OCI-LY3 (cell line): ENCODE measurements at regions not wholly inside any gene's neighbourhood (a gene's known extent, or its start where the extent isn't known, plus 50 kb on each side); places are given as distances from the start of the nearest gene placed in this dataset.

Experiments used
- H2AFZ ChIP-seq: fragments of 200-600, 300-600 bp; shearing (Covaris generic); 2 replicates; pipeline ENCODE4 v1.6.0; 2014; ENCODE audit warnings: antibody characterized with exemption, low read depth, low read length
- H3K27ac ChIP-seq: fragments of 200-600, 300-600 bp; sonication (generic); 2 replicates; pipeline ENCODE4 v1.5.1; 2014; ENCODE audit warnings: mild to moderate bottlenecking, low read length, moderate library complexity, mixed read lengths
- H3K27me3 ChIP-seq: fragments of 200-600, 300-600 bp; sonication (generic); 2 replicates; pipeline ENCODE4 v1.6.1; 2014; ENCODE audit warnings: low read depth, low read length, mixed read lengths
- H3K36me3 ChIP-seq: fragments of 200-600, 300-600 bp; sonication (generic); replicated peaks from 2 replicates; pipeline ENCODE3; 2014; ENCODE audit warnings: low read depth, low read length, mixed read lengths
- H3K4me1 ChIP-seq: fragments of 300-600, 200-600 bp; sonication (generic); 2 replicates; pipeline ENCODE4 v1.6.1; 2014; ENCODE audit warnings: low read length, mixed read lengths
- H3K4me2 ChIP-seq: fragments of 200-600, 300-600 bp; sonication (generic); 2 replicates; pipeline ENCODE4 v1.6.1; 2014; ENCODE audit warnings: low read length, mixed read lengths
- H3K4me3 ChIP-seq: fragments of 300-600, 200-600 bp; sonication (generic); 2 replicates; pipeline ENCODE4 v1.5.1; 2014; ENCODE audit warnings: antibody characterized with exemption, mild to moderate bottlenecking, low read length, moderate library complexity
- H3K79me2 ChIP-seq: fragments of 300-600, 200-600 bp; shearing (Covaris generic); 2 replicates; pipeline ENCODE4 v1.6.1; 2014; ENCODE audit warnings: mild to moderate bottlenecking, low read length, mixed read lengths
- H3K9ac ChIP-seq: fragments of 300-600, 200-600 bp; shearing (Covaris generic); 2 replicates; pipeline ENCODE4 v1.6.0; 2014; ENCODE audit warnings: mild to moderate bottlenecking, low read length, moderate library complexity
- H3K9me3 ChIP-seq: fragments of 200-600, 300-600 bp; shearing (Covaris generic); 2 replicates; pipeline ENCODE4 v1.6.1; 2014; ENCODE audit warnings: low read length, mixed read lengths; ENCODE audit not compliant: insufficient read depth
- H4K20me1 ChIP-seq: fragments of 200-600, 300-600 bp; sonication (generic); 2 replicates; pipeline ENCODE4 v1.6.1; 2016; ENCODE audit warnings: low read length, mixed read lengths; ENCODE audit not compliant: insufficient read depth
- EZH2phosphoT487 ChIP-seq: fragments of 200-600 bp; shearing (Covaris generic); IDR thresholded peaks from 2 replicates; pipeline ENCODE4 v1.6.1; 2018; ENCODE audit warnings: antibody characterized with exemption, mixed run types, low read depth
- TF ChIP-seq, protein P1 (sequence below): fragments of 200-600, 300-600 bp; sonication (generic); IDR thresholded peaks from 2 replicates; pipeline ENCODE4 v1.5.1; 2014; ENCODE audit warnings: antibody characterized with exemption, low read length, low read depth

DNA sequence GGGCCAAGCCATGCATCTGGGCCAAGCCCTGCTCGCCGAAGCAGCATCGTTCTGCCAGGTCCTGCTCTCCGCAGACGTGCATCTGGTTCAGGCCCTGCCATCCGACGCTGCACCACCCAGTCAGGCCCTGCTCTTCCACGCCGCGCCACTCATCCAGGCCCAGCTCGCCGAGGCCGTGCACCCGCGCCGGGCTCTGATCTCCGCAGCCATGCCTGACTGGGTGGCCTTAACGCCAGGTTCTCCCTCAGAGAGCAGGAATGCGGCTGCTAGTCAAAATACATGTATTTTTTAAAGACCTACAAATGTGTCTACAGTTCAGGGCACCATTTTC lies 891.1 kb upstream of the CTNND2 start:
- Histone ChIP-seq H3K9me3 (no peaks in the 10 kb centered on the region), H3K27ac (no peak overlapping the region), H3K9ac (no peak overlapping the region), H2AFZ (no peak overlapping the region), H3K27me3 (no peaks in the 10 kb centered on the region), H4K20me1 (no peaks in the 10 kb centered on the region), H3K4me3 (no peak overlapping the region), H3K79me2 (no peaks in the 10 kb centered on the region), H3K4me1 (peaks cover 6% of the 10 kb centered on the region; the same call in 1 of the 2 replicates), H3K4me2 (no peak overlapping the region), H3K36me3 (no peaks in the 10 kb centered on the region)
- no peak for TF ChIP-seq EZH2phosphoT487
- TF ChIP-seq, protein P1, sequence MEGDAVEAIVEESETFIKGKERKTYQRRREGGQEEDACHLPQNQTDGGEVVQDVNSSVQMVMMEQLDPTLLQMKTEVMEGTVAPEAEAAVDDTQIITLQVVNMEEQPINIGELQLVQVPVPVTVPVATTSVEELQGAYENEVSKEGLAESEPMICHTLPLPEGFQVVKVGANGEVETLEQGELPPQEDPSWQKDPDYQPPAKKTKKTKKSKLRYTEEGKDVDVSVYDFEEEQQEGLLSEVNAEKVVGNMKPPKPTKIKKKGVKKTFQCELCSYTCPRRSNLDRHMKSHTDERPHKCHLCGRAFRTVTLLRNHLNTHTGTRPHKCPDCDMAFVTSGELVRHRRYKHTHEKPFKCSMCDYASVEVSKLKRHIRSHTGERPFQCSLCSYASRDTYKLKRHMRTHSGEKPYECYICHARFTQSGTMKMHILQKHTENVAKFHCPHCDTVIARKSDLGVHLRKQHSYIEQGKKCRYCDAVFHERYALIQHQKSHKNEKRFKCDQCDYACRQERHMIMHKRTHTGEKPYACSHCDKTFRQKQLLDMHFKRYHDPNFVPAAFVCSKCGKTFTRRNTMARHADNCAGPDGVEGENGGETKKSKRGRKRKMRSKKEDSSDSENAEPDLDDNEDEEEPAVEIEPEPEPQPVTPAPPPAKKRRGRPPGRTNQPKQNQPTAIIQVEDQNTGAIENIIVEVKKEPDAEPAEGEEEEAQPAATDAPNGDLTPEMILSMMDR, result no peak

DNA sequence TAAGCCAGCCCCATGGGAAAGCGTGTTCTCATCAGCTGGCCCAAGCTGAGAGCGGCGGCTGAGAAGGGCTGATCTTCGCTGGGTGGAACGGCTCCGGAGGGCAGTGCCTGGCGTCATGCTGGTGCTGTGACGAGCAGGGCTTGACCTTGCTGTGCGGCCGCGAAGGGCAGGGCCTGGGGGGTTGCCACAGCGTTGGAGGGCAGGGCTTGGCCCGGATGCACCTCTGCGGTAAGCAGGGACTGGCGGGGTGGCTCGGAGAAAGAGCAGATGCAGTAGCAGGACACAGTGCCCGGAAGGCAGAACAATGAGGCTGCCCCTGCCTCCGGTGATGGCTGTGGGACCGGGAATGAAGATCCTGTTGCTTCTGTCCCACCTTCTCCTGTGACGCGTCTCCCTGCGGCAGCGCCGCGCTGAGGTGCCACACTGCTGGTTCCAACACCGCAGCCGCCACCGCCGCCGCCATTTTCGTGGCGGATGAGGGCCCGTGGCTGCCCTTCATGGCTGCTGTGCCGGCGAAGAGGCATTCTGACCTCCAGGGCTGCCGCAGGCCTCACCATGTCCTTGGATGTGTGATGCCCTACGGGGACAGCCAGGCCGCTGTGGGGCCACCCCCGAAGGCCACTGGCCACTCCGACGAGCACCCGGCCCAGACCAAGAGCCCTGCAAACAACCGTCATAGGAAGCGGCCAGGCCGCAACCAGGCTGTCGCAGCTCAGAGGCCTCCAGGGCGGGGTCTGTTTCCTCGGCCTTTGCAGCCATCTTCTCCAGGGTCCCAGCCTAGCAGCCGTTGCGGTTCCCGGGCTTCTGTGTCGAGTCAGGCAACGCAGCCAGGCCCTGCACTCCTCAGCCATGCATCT lies 890.5 kb upstream of the CTNND2 start:
- H3K4me2 ChIP-seq, result no peak overlapping the region
- H3K79me2 ChIP-seq, result no peaks in the 10 kb centered on the region
- no peaks in the 10 kb centered on the region for H3K9me3 ChIP-seq
- no peak overlapping the region for H3K9ac ChIP-seq
- H3K36me3 ChIP-seq, result no peaks in the 10 kb centered on the region
- peaks cover 6% of the 10 kb centered on the region; the same call in 1 of the 2 replicates for H3K4me1 ChIP-seq
- H4K20me1 ChIP-seq, result no peaks in the 10 kb centered on the region
- H3K27me3 ChIP-seq, result no peaks in the 10 kb centered on the region
- H3K27ac ChIP-seq, result no peak overlapping the region
- no peak overlapping the region for H2AFZ ChIP-seq
- no peak for TF ChIP-seq EZH2phosphoT487
- TF ChIP-seq, protein P1, result no peak
- no peak overlapping the region for H3K4me3 ChIP-seq

DNA sequence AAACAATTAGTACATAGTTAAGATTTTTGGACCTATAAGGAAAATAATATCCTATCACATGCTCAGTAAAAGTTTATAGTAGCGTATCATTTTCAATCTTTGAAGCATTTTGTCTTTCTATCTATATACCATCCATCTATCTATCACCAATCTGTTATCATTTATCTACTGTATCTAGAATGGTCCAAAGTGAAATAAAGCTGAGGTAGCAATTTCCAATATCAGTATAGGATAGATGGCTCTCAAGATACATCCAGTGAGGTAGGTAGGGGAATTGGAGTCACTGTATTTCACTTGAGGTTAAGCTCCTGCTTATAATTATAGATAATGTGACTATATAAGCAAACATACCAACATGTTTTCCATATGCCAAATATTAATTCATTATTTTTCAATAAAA lies 889.1 kb upstream of the CTNND2 start:
- TF ChIP-seq, protein P1, result no peak
- TF ChIP-seq EZH2phosphoT487, result no peak
- no peaks in the 10 kb centered on the region for H3K27me3 ChIP-seq
- H2AFZ ChIP-seq, result no peak overlapping the region
- H3K9me3 ChIP-seq, result no peaks in the 10 kb centered on the region
- H3K9ac ChIP-seq, result no peak overlapping the region
- H3K4me2 ChIP-seq, result no peak overlapping the region
- H3K27ac ChIP-seq, result no peak overlapping the region
- H3K4me3 ChIP-seq, result no peak overlapping the region
- H3K79me2 ChIP-seq, result no peaks in the 10 kb centered on the region
- peaks cover 6% of the 10 kb centered on the region; the same call in 1 of the 2 replicates for H3K4me1 ChIP-seq
- no peaks in the 10 kb centered on the region for H3K36me3 ChIP-seq
- H4K20me1 ChIP-seq, result no peaks in the 10 kb centered on the region

DNA sequence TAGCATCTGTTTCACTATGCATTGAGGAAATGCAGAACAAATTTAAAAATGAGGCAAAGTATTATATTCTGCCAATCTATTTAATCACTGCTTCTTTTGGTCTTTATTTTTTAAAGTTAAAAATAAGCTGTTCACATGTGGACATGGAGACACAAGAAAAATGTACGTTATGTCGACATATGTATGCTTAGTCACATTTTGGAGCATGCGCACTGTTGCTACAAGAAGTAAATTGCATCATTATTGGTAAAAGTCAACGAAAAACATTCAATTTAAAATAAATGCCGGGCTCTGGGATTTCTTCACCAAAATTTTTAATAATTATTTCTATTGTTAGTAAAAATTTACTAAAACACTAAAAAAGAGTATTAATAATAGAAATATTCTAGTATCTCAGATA lies 876.3 kb upstream of the CTNND2 start:
- no peaks in the 10 kb centered on the region for H3K79me2 ChIP-seq
- no peak overlapping the region for H3K9ac ChIP-seq
- TF ChIP-seq EZH2phosphoT487, result no peak
- H3K4me1 ChIP-seq, result no peaks in the 10 kb centered on the region
- H3K4me2 ChIP-seq, result no peak overlapping the region
- H4K20me1 ChIP-seq, result no peaks in the 10 kb centered on the region
- H3K9me3 ChIP-seq, result no peaks in the 10 kb centered on the region
- H3K27ac ChIP-seq, result no peak overlapping the region
- no peak overlapping the region for H2AFZ ChIP-seq
- H3K36me3 ChIP-seq, result no peaks in the 10 kb centered on the region
- no peak overlapping the region for H3K4me3 ChIP-seq
- no peaks in the 10 kb centered on the region for H3K27me3 ChIP-seq
